ENCODE measurements at regions not wholly inside any gene's neighbourhood (a gene's known extent, or its start where the extent isn't known, plus 50 kb on each side); places are given as distances from the start of the nearest gene placed in this dataset.

GRCh38 chr1:228996281-228996680, 261.0 kb downstream of the RHOU start:
- TF ChIP-seq, protein P1, sequence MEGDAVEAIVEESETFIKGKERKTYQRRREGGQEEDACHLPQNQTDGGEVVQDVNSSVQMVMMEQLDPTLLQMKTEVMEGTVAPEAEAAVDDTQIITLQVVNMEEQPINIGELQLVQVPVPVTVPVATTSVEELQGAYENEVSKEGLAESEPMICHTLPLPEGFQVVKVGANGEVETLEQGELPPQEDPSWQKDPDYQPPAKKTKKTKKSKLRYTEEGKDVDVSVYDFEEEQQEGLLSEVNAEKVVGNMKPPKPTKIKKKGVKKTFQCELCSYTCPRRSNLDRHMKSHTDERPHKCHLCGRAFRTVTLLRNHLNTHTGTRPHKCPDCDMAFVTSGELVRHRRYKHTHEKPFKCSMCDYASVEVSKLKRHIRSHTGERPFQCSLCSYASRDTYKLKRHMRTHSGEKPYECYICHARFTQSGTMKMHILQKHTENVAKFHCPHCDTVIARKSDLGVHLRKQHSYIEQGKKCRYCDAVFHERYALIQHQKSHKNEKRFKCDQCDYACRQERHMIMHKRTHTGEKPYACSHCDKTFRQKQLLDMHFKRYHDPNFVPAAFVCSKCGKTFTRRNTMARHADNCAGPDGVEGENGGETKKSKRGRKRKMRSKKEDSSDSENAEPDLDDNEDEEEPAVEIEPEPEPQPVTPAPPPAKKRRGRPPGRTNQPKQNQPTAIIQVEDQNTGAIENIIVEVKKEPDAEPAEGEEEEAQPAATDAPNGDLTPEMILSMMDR (conservative IDR thresholded peaks at IDR 0.05; ENCODE audit: low read depth in 2 of 2), result no peak
- no peak for TF ChIP-seq EZH2 (IDR thresholded peaks at IDR 0.05; ENCODE audit: low read depth, unreplicated experiment)
- TF ChIP-seq POLR2AphosphoS5 (IDR thresholded peaks at IDR 0.05; ENCODE audit: low read depth), result no peak
- no peak for TF ChIP-seq REST (IDR thresholded peaks at IDR 0.05; ENCODE audit: unreplicated experiment)
- no peak for TF ChIP-seq NANOG (IDR thresholded peaks at IDR 0.05; ENCODE audit: borderline replicate concordance)
- no peak for TF ChIP-seq EZH2phosphoT487 (IDR thresholded peaks at IDR 0.05; ENCODE audit: unreplicated experiment)
- TF ChIP-seq JUNB (IDR thresholded peaks at IDR 0.05; ENCODE audit: unreplicated experiment), result no peak
- no peak for TF ChIP-seq ZNF331 (CRISPR knock-in tag; IDR thresholded peaks at IDR 0.05; ENCODE audit: low read depth)
- TF ChIP-seq CREB1 (CRISPR knock-in tag; IDR thresholded peaks at IDR 0.05; ENCODE audit: low read depth), result no peak
- no peak for TF ChIP-seq ETS1 (IDR thresholded peaks at IDR 0.05)

Measured in GM23338 (cell line).